ENCODE measurements at regions not wholly inside any gene's neighbourhood (a gene's known extent, or its start where the extent isn't known, plus 50 kb on each side); places are given as distances from the start of the nearest gene placed in this dataset.

DNA sequence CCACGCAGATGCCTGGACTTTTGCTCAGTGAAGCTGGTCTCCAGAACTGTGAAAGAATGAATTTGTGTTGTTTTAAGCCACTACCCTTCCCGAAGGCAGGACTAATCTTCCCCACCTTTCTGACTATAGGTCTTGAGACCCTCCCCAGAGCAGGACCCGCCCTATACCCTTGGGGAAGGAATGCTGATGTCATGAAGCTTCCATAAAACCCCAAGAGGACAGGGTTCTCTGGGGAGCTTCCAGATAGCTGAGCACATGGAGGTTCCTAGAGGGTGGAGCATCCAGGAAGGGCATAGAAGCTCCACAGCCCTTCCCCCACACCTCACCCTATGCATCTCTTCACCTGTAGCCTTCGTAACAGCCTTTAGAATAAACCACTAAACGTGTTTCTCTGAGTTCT is 287.8 kb downstream of the SOX9 start:
- H3K4me3 Mint-ChIP-seq = no peak overlapping the region
- peaks cover 0 to 10% (median 7%) of the 10 kb centered on the region in 5 donors for H3K27me3 Mint-ChIP-seq
- no peaks in the 10 kb centered on the region for H3K36me3 Mint-ChIP-seq
- no peaks in the 10 kb centered on the region for H3K4me1 Mint-ChIP-seq
- no peak overlapping the region for H3K27ac Mint-ChIP-seq
- POLR2A ChIA-PET = no interaction called here
- DNase-seq (no peak), ATAC-seq (no peak)
- H3K9me3 Mint-ChIP-seq = peaks cover 0 to 3% (median 0%) of the 10 kb centered on the region in 9 donors

DNA sequence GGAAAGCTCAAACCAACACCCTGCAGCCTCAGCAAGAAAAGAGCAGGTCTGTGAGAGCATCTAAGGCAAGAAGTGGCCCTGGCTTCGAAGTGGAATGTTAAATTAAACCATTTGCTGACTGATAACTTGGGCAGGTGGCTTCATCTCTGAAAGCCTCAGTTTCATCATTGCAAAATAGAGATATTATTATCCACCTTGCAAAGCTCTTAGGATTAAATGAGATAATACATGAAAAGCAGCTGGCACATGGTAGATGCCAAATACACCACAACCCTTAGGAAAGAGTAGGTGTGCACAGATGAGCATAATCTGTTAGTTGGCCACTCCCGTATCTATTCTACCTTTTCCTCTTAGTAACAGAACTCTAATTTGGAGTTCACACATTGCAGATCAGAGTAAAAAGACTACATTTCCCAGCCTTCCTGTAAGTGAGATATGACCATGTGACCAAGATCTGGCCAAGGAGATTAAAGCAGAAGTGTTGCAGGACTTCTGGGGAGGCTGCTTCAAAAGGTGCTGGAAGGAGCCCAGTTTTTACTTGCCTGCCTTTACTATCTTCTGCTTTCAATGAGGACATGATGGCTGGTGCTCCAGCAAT is 288.7 kb downstream of the SOX9 start:
- ATAC-seq (no peak), DNase-seq (no peak)
- Mint-ChIP-seq H3K9me3 (peaks cover 0 to 3% (median 0%) of the 10 kb centered on the region in 9 donors), H3K4me1 (no peaks in the 10 kb centered on the region), H3K27me3 (peaks cover 0 to 15% (median 4%) of the 10 kb centered on the region in 5 donors), H3K4me3 (no peak overlapping the region), H3K36me3 (no peaks in the 10 kb centered on the region), H3K27ac (no peak overlapping the region)
- POLR2A ChIA-PET = no interaction called here

DNA sequence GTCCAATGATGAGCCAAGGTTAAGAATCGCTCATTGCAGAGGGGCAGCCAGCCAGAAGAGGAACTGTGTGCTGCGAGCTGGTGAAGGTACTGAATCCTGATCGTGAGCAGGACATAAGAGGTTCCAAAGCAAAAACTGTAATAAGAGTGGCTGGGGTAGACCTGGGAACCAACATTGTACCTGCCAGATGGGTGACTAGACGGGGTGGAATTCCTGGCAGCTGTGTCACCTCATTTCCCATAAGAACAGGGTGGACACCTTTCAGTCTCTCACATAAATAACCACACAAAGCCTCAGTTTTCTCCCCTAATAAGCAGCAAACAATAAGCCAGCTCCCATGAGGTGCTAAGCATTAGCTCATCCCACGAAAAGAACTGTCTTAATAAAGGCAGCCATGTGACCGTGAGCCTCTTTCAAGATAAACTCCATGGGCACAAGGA is 290.3 kb downstream of the SOX9 start:
- peaks cover 0 to 16% (median 7%) of the 10 kb centered on the region in 5 donors for H3K27me3 Mint-ChIP-seq
- no peak for DNase-seq
- no peaks in the 10 kb centered on the region for H3K4me1 Mint-ChIP-seq
- no peak overlapping the region for H3K27ac Mint-ChIP-seq
- ATAC-seq = no peak
- POLR2A ChIA-PET = no interaction called here
- H3K36me3 Mint-ChIP-seq = no peaks in the 10 kb centered on the region
- H3K4me3 Mint-ChIP-seq = no peak overlapping the region
- H3K9me3 Mint-ChIP-seq = peaks cover 0 to 5% (median 0%) of the 10 kb centered on the region in 9 donors

DNA sequence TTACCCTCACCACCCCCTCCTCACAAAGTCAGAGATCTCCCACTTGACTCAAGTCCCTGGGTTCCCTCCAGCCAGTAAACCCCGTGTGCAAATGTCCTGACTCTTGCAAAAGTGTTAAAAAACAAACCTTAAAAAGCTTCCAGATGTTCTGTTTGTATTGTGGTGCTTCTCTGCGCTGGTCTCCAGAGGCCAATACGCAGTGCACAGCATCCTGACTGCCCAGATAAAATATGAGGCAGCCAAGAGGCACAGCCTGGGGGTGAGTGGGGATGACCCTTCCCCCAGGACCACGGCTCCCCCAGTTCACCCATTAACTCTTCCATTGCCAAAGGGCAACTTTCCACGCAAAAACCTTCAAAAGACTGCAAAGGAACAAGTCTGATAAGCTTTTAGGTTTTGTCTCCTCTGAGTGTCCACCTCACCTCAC is 291.8 kb downstream of the SOX9 start:
- Mint-ChIP-seq H3K4me1 (no peaks in the 10 kb centered on the region), H3K9me3 (peaks cover 0 to 10% (median 4%) of the 10 kb centered on the region in 9 donors), H3K27me3 (peaks cover 0 to 9% (median 6%) of the 10 kb centered on the region in 5 donors), H3K4me3 (no peak overlapping the region), H3K36me3 (no peaks in the 10 kb centered on the region), H3K27ac (no peak overlapping the region)
- no peak for DNase-seq
- ATAC-seq = no peak
- POLR2A ChIA-PET = no interaction called here

DNA sequence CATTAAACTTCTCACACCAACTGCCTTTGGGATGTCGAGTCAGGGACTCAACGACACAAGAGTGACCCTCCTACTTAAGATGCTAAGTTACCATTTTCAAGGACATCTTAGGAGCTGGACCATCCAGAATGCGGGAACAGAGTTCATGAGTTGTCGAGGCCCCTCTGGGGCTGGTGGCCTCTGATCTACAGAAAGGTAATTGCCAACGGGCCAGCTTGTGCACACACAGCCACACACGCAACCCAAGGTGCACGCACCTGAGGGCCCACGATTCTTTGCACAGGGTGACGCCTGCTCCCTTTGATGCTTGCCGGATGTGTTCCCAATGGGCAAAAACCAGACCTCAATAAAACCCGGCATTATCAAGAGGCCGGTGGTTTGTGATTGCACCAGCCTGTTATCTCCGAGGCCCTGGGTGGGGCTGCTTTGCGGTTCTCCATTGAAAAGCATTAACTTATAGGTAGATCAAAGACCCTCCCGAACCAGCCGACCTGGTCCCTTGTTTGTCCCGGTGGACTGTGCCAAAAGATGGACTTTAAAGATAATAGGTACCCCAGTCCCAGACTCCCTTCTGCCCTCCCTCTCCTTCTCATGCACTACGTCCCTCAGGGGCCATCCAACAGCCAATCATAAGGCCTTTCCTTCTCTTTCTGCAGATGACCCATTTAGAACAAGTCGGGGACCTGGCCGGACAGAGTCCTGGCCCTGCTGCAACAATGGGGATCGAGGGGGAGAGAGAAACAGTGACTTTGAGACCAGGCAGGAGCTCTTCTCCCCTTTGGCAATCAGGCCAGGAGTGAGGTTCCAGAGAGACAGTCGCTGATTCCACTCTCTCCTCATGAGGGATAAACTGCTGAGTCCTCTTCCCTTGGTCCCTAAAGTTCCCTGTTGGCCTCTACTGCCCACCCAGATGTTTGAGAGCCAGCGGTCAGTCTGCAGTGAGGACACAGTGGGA is 292.5 kb downstream of the SOX9 start:
- DNase-seq = no peak
- Mint-ChIP-seq H3K4me3 (no peak overlapping the region), H3K27ac (no peak overlapping the region), H3K4me1 (no peaks in the 10 kb centered on the region), H3K36me3 (peaks cover 0 to 4% (median 2%) of the 10 kb centered on the region in 3 donors), H3K9me3 (peaks cover 0 to 17% (median 8%) of the 10 kb centered on the region in 9 donors), H3K27me3 (peaks cover 0 to 13% (median 6%) of the 10 kb centered on the region in 5 donors)
- POLR2A ChIA-PET = no interaction called here
- no peak for ATAC-seq

DNA sequence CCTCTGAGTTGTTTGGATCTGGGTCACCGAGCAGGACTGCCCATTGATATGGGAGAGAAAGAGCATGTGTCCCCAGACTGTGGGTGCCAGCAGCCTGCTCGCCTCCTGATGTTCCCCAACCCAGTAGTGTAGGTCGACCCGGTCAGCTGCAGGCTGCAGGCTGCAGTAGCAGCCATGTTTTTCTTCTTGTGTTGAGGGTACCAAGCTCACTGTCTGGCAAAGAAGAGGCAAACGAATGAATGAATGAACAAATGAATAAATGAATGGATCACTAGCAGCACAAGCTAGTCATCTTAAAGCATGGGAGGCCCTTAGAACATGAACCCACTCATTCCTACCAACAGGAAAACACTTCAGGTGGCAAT is 293.2 kb downstream of the SOX9 start:
- H3K27me3 Mint-ChIP-seq = peaks cover 0 to 17% (median 6%) of the 10 kb centered on the region in 5 donors
- DNase-seq (no peak), ATAC-seq (no peak)
- peaks cover 0 to 24% (median 11%) of the 10 kb centered on the region in 9 donors for H3K9me3 Mint-ChIP-seq
- POLR2A ChIA-PET = no interaction called here
- H3K4me1 Mint-ChIP-seq = no peaks in the 10 kb centered on the region
- H3K36me3 Mint-ChIP-seq = peaks cover 0 to 9% (median 2%) of the 10 kb centered on the region in 3 donors
- H3K27ac Mint-ChIP-seq = no peak overlapping the region
- H3K4me3 Mint-ChIP-seq = no peak overlapping the region

DNA sequence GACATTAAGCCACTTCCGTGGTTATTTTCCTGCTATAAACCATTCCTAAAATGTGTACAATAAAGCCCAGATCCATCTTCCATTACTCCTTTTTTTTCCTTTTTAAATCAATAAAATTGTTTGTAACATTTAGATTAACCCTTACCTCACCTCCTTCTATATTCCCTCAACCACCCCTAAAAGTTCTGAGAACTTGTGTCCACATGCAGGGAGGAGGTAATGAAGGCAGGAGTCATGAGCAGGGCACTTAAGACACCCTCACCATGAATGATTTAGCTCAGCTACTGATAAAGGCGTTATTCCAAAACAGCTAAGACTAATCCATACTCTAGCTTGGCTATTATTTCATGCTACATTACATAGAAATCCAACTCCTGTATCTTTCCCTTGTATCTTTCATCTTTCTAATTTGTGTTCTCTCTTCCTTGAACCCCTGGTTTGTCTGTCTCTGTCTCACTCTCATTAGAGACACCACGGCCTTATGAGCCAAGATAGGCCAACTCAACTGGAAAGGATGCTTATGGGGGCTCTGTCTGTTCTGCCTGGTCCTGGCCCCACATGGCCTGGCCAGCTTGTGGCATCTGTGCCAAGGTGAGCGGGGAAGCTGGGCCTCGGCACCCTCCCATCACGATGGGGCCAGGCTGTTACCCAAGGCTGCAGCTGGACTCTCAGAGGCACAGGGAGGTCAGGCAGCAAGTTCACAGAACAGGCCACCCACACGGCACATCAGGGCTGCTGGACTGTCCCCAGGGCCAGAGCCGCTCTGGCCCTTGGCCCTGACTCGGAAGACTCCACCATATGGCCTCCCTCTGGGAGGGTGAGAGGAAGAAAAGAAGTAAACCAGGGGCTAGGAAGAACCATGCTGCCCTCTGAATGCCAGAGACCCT is 294.4 kb downstream of the SOX9 start:
- H3K27me3 Mint-ChIP-seq = peaks cover 0 to 18% (median 6%) of the 10 kb centered on the region in 5 donors
- peaks cover 0 to 10% (median 2%) of the 10 kb centered on the region in 3 donors for H3K36me3 Mint-ChIP-seq
- H3K9me3 Mint-ChIP-seq = peaks cover 0 to 25% (median 11%) of the 10 kb centered on the region in 9 donors
- ATAC-seq (no peak), DNase-seq (no peak)
- H3K27ac Mint-ChIP-seq = no peak overlapping the region
- H3K4me1 Mint-ChIP-seq = no peaks in the 10 kb centered on the region
- POLR2A ChIA-PET = no interaction called here
- no peak overlapping the region for H3K4me3 Mint-ChIP-seq

DNA sequence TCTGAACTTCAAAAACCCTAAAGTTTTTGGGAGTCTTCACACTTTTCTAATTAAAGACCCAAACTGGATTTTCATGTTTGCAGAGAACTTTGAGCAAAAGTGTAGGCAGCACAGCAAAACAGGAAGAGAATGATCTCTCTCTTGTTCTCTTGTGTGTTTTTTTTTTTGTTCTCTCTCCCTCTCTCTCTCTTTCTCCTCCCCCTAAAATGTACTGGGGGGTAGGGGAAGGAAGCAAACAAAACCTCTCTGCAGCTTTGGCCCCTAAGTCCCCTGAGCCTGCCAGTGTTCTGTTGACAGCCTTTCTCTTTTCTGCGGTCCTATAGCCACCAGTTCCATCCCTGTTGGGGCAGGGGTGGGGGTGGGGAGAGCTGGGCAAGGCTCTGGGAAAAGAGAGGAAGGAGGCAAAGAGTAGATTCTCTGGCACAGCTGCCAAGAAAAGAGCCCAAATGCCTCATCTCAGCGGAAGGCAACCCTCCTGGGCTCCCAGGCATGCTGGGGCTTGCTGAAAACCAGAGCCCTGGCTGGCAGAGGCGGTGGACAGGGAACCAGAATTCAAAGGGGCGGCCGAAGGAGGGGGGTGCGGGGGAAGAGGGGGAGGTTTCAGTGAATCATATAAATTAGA is 295.3 kb downstream of the SOX9 start:
- POLR2A ChIA-PET = no interaction called here

DNA sequence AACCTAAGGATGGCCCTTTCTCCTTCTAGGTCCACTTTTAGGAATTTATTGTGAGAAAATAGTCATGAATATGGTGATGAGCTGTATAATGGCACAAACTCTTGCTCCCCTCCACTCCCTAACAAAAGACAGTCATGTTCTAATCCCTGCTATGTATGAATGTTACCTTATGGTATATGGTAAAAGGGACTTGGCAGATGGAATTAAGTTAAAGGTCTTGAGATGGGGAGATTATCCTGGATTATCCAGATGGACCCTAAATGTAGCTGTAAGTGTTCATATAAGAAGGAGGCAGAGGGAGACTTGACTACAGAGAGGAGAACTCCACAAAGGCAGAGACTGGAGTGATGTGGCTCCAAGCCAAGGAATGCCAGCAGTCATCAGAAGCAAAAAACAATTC is 296.1 kb downstream of the SOX9 start:
- ATAC-seq (no peak), DNase-seq (no peak)
- Mint-ChIP-seq H3K9me3 (peaks cover 0 to 25% (median 11%) of the 10 kb centered on the region in 9 donors), H3K4me3 (no peak overlapping the region), H3K27ac (no peak overlapping the region), H3K4me1 (no peaks in the 10 kb centered on the region), H3K27me3 (peaks cover 0 to 18% (median 8%) of the 10 kb centered on the region in 5 donors), H3K36me3 (peaks cover 0 to 10% (median 2%) of the 10 kb centered on the region in 3 donors)
- POLR2A ChIA-PET = no interaction called here

More for the DNA sequence above, 295.3 kb downstream of the SOX9 start:
- Mint-ChIP-seq H3K27me3 (peaks cover 0 to 18% (median 6%) of the 10 kb centered on the region in 5 donors), H3K27ac (no peak overlapping the region), H3K36me3 (peaks cover 0 to 10% (median 2%) of the 10 kb centered on the region in 3 donors), H3K9me3 (peaks cover 0 to 25% (median 11%) of the 10 kb centered on the region in 9 donors), H3K4me1 (no peaks in the 10 kb centered on the region), H3K4me3 (no peak overlapping the region)
- no peak for ATAC-seq
- no peak for DNase-seq

DNA sequence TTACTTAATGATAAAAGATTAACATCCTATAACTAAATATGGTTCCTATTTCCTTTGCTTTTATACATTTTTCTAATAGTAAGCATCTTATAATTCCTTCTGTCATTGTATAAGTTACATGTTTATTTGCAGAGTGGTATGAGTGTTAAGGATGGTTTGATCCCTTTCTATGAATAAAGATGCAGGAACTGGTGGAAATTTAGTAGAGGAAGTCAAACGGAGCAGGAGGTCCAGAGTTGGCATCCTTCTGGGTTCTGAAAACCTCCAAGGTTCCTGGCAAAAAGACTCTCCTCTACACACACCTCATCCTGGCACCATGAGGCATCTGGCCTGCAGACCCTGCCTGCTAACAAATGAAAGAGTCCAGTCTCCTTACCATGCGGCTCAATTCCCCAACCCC is 296.8 kb downstream of the SOX9 start:
- POLR2A ChIA-PET = no interaction called here
- DNase-seq (no peak), ATAC-seq (no peak)
- Mint-ChIP-seq H3K4me3 (no peak overlapping the region), H3K9me3 (peaks cover 0 to 25% (median 10%) of the 10 kb centered on the region in 9 donors), H3K36me3 (peaks cover 0 to 10% (median 2%) of the 10 kb centered on the region in 3 donors), H3K27ac (no peak overlapping the region), H3K4me1 (no peaks in the 10 kb centered on the region), H3K27me3 (peaks cover 0 to 18% (median 8%) of the 10 kb centered on the region in 5 donors)

DNA sequence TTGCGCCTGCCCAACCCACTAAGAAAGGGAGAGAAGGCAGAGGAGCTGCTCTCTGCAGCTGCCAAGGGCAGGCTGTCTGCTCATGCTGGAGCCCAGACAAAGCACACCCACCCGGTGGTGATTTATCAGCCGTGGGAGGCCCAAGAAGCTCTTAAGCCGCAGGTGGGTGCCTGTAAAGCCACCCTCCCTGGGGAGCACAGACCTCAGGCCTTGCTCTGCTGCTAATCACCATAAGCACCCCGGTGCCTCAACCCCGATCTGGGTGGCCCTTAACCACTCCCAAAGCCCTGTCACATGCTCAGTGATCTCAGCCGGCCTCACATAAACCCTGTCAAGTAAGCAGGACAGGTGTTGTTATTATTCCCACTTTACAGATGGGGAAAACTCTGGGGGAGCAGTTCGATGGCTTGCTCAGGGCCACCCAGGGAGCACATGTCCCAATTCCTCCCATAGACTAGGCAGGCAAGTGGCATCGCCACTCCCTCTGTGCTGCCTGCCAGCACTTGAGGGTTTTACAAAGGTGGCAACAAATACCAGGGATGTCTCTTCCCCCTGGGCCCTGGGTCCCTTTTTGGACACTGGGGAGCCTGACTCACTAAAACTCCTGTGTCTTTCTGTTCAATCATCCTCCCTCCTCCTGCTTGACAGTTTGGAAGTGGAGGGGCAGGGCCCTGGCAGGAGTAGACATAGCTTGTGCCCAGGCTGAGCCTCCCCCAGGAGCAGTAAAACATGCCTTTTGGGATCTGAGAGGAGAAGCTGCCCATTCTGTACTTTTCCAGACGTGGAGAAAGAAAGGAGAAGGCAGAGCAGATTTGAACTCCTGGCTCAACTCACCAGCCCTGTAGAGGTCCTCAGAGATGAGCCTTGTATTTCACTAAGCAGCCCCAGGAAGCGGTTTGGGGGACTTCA is 299.3 kb downstream of the SOX9 start:
- no peak overlapping the region for H3K27ac Mint-ChIP-seq
- H3K4me1 Mint-ChIP-seq = no peaks in the 10 kb centered on the region
- no peak for DNase-seq
- no peak overlapping the region for H3K4me3 Mint-ChIP-seq
- H3K27me3 Mint-ChIP-seq = peaks cover 0 to 19% (median 8%) of the 10 kb centered on the region in 5 donors
- H3K9me3 Mint-ChIP-seq = peaks cover 0 to 25% (median 10%) of the 10 kb centered on the region in 9 donors
- ATAC-seq = no peak
- H3K36me3 Mint-ChIP-seq = peaks cover 0 to 10% (median 2%) of the 10 kb centered on the region in 3 donors
- POLR2A ChIA-PET = no interaction called here

All from naive thymus-derived CD8-positive, alpha-beta T cell (primary cell).